Astrocyte of the hippocampus (primary cell): ENCODE measurements at regions not wholly inside any gene's neighbourhood (a gene's known extent, or its start where the extent isn't known, plus 50 kb on each side); places are given as distances from the start of the nearest gene placed in this dataset.

ENCODE experiments used
- DNase-seq: peaks from one replicate; pipeline ENCODE4 v3.0.0; 2011; ENCODE audit warnings: low read depth, low spot score

DNA sequence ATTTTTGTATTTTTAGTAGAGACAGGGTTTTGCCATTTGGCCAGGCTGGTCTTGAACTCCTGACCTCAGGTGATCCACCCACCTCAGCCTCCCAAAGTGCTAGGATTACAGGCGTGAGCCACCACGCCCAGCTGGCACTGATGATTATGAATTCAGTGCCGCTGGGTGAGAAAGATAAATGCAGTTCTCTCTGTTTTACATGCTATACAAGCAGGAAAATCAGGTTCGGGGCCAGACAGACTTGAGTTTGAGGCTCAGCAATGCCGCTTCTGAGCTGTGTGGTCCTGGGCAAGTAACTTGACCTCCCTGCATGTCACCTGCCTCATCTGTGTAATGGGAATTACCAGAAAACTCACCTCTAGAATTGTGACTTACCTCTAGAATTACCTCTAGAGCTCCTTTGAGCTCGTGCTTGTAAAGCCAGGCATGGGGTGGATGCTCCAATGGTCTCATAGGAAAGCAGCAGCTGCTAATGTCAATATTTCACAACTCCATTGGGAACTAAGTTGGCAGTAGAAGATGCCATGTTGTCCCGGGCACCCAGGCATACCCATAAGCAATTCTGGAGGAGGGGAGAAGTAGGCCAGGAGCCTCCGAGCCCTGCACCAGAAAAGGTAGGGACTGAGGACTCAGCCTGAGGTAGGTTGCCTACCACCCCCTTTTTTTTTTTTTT lies 119.8 kb upstream of the SLC25A33 start:
- no peak for DNase-seq

DNA sequence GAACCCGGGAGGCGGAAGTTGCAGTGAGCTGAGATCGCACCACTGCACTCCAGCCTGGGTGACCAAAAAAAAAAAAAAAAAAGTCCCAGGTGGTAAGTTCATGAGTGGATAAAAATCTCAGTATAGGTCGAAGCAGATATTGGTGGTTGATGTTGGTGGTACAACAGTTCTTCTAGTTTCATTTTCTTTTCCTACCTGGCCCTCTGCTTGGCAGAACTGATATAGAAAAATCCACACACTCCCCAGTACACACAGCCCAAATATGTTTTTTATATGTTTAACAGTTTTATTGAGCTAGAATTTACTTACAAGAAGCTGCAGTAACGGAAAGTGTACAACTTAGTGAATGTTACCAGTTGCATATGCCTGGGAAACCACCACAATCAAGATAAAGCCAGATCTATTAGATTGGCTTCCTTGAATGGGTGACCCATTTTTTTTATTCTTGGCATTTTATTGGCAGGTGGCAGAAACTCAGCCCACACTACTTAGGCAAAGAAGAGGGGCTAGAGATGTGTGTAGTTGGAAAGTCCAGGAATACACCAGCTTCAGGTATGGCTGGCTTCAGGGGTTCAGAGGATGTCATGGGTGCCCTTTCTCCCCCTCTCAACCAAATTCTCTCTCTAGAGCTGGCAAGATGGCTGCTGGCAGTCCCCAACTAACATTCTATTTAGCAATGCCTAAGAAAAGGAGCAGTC lies 118.3 kb upstream of the SLC25A33 start:
- no peak for DNase-seq

DNA sequence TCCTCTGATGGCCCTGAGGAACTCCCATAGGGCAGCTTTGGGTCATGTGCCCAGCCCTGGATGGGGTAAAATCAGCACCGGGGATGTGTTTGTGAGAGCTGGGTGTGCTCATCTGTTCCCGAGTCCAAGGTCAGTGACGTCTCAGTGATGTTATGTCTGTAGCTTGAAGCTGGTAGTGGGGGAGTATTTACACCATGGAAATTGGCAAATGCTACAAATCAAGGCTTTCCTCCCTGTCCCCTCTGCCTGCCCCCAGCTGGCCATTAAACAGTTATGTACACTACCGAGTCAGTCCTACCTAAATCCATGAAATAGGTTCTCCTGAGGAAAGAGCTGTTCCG lies 117.8 kb upstream of the SLC25A33 start:
- DNase-seq = no peak

DNA sequence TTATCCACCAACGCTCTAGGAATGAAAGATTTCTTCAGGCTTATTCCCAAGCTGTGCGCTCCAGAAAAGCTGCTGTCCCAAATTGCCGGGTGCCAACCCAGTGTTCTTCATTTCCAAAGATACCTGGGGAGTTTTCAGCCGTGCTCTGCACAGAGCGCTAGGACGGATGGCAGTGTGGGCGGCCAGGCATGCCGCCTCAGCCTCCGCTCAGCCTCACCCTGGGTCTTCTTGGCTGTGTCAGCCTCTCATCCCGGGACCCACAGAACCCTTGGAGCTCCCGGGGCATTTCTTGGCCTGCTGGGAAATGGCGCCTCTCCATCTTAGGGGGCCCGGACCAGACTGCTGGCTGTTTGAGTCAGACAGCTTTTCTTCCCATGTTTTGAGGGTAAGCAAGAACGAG lies 116.9 kb upstream of the SLC25A33 start:
- DNase-seq = no peak

DNA sequence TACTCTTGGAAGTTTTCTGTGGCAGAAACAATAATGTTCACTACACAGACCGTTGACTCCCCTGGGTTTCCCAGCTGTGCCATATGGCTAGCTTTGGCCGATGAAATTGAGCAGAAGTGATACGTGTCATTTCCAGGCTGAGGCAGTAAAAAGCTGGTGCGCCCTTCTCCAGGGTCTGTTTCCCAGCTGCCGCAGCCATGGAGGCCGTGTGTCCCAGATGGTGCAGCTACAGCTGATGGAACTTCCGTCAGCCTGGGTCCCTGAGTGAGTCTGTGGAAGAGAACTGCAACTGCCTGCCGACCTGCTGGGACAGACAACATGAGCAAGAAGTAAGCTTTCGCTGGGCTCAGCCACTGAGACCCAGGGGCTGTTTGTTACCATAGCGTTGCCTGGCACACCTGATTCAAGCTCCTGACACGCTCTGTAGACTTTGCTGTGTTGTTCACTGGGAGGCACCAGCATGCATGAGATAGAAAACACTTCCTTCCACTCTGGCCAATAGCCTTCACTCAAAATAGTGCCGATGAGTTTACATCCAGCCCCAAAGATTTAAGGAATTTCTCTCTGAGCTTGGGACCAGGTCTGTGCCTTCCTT lies 116.3 kb upstream of the SLC25A33 start:
- DNase-seq = no peak

DNA sequence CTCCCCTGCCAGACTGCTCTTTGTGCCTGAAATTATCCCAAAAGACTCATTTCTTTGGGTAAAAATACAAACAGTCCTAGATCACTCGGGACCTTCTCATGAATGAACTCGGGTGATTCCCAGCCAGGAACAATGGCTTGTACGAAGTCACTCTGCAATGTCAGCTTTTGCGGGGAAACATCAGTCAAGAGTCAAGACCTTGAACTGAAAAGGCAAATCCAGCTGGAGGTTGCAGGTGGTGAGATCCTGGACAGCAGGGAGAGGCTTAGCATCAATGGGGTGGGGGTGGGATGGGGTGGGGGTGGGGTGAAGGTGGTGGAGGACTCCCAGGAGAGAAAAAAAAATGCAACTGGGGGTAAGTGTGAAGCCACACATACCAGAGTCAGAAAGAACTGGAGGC lies 115.0 kb upstream of the SLC25A33 start:
- DNase-seq = no peak

DNA sequence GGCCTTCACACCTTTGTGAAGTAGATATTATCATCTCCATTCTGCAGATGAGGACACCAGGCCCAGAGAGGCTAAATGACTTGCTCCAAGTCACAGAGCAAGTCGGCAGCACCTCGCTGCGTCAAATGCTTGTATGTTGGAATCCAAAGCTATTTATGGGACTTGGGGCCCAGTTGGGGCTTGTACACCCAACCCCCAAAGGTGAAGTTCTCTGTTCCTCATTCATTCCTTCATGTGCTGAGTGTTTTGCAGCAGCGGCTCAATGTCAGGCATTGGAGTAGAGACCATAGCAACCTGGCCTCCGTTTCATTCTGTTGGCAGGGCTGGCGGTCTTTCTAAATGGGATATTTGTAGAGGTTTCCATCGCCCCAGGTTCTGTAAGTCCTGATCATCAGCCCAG lies 113.4 kb upstream of the SLC25A33 start:
- DNase-seq = no peak

DNA sequence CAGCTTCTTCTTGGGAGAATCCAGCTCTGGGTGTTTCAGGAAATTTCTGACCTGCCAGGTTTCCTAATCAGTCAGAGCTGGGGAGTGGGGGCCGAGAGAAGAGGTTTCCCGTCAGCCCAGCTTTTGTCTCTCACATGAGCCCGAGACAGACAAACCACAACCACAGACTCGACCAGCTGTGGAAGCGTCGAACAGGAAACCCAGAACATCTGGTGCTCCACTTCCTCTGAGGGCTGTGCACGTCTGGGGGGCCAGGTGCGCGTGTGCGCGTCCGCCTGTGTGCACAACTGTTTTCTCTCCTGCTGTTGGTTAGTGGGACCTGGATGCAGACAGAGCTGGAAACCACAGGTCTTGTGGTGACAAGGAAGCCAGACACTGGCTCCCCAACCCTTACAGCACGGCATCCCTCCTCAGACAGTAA lies 113.0 kb upstream of the SLC25A33 start:
- DNase-seq = no peak

DNA sequence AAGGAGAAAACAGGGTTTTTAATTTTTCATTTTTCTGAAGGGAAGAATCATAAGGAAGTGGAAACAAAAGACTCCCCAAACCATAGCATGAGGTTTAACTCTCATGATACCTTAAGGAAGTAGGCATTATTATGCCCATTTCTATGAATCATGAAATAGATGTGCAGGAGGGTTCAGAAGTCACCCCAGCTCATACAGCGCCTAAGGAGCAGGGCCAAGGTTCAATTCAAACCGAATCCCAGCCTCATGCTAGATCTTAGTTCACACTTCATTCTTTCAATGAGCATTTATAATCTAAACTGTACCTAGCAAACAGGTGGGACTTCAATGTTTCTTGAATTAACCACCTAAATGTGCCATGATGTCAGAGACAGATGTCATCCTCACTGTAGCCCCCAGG lies 111.9 kb upstream of the SLC25A33 start:
- no peak for DNase-seq

DNA sequence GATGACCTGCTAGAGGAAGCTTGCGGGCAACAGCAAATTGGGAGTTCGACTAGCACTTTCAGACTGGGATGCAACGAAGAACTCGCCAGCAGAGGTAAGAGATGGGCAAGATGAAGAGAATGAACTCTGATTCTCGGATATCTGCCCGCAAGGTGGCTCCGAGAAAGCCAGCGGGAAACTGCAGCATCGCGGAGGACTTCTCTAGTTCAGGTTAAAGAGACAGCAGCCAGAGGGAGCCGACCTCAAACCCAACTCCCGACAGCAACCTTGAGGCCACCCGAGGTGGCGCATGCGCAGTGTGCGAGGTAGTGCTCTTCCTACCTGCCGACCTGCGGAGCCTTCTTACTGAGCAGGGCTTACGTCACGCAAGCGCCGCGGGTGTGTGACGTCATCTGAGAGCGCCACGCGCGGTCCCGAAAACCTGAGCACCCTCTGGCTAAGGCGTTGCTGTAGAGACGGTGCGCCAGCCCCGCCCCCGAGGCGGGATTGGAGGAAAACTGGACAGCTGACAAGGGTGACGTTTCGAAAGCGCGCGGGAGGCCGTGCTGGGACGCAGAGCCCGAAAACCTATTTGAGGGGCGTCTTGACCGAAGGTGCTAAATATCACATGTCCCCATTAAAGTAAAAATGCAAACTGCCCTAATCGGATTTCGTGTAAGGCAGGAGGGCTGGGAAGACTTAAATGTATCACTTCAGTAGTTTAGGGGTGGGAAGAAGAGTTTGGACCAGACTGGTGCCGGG lies 110.5 kb upstream of the SLC25A33 start:
- peak; percentile 100 for DNase-seq

DNA sequence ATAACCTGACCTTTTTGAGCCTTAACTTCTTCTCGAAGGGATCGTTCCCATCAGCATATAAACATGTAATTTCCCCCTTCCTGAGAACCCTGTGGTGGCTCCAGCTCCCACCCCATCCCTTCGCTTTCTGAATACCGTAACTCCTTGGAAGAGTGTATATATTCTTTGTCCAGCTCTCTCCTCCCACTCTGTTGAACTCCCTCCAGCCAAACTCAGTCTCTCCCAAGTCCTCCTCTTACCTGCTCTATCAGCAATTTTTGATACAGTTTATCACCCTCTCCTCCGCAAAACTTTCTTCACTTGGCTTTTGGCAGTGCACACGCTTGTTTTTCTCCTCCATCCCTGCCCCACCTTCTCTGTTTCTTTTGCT lies 109.9 kb upstream of the SLC25A33 start:
- no peak for DNase-seq

DNA sequence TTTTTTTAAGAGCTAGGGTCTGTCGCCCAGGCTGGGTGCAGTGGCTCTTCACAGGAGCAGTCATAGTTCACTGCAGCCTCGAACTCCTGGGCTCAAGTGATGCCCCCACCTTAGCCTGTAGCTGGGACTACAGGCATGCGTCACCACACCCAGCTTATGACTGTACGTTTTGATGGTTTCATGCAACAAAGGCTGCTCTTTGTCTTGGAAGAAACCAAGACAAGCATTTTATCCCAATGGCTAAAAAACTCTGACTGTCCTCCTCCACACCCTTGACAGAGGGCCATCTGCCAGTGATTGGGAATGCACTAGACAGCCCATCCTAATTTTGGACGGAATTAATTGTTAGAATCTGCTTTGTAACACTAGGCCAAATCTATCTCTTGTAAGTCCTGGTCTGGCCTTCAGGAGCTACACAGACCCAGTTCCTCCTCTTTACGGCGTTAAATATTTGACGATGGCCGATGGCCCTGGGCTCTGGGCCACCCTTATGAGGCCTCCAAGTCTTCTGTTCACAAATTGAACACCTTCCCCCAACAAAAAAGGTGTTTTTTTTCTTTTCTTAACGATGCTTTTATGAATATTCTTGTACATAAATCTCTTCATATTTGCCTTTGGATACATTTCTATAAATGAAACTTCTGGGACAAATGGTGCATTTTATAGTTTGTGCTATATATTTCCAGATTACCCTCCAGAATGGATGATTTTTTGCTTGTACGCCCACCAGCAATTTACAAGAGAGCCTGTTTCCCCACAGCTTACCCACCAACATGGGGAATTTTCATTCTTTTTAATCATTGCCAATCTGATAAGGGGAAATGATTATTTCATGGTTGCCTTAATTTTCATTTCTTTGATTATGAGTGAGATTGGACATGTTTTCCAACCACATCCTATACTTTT lies 104.8 kb upstream of the SLC25A33 start:
- DNase-seq = no peak

DNA sequence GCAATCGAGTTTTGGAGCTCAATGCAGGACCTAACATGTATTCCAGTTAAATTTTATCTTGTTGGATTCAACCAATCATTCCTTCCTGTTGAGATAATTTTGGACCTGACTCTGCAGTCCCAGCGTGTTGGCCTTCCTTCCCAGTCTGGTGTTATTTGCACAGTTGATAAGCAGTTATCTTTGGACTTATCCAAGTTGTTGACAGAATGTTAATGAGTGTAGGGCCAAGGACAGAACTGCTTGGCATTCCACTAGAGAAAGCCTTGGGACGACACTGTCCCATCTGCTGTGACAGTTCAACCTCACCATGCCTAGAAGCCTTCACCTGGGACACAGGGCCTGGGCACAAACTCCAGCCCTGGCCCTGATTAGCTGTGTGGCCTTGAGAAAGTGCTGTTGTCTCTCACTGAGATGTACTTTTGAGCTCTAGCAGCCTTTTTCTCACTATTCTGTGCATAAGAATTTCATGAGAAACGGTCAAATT lies 104.1 kb upstream of the SLC25A33 start:
- no peak for DNase-seq

DNA sequence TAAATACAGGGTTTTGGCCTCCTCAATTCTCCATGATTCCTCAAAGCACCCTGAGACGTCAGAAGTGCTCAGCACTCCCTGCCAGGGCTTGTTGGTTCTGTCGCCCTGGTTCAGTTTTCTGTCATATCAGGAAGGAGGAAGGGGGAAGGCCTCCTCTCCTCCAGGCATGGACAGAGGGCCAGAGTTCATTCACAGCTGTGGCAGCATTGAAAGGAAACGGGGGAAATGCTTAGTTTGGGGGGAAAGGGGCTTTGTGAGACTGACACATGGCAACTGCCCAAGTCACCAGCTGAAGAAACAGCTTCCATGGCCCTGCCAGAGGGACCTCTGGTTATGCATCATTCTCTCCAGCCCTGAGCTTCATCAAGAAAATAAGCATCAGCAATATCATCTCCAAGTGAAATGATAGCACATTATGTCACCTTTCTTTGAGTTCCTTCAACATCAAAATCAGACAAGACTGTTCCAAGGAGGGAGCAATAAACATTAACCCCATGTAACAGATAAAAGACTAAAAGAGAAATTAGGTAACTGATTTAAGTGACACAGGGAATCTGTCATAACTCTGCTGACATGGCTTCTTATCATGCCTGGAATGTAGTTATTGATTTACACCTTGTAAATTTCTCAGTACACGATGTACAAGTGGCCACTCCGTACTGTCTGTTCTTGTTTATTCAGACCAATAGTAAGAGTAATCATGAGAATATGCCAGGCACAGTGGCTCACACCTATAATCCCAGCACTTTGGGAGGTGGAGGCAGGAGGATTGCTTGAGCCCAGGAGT lies 103.2 kb upstream of the SLC25A33 start:
- no peak for DNase-seq

DNA sequence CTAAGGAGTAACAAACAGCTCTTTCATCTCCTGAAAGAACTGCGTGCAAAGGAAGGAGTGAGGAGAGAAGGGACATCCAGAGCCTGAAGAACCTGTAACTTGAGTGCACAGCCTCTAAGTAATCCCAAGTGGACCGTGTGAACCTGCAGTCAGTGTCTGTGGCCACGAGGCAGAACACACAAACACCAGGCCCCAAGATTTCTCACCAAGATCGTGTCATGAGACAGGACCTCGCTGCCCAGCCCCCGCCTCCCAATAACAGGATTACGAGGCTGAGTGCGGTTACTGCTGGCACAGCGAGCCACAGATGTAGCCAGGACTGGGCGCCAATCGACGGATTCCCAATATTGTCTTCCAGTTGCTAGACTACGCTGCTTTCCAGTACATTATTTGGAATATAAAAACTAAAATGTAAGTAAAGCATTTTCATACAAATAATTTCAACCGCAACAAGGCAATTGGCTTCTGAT lies 101.3 kb upstream of the SLC25A33 start:
- DNase-seq = no peak

DNA sequence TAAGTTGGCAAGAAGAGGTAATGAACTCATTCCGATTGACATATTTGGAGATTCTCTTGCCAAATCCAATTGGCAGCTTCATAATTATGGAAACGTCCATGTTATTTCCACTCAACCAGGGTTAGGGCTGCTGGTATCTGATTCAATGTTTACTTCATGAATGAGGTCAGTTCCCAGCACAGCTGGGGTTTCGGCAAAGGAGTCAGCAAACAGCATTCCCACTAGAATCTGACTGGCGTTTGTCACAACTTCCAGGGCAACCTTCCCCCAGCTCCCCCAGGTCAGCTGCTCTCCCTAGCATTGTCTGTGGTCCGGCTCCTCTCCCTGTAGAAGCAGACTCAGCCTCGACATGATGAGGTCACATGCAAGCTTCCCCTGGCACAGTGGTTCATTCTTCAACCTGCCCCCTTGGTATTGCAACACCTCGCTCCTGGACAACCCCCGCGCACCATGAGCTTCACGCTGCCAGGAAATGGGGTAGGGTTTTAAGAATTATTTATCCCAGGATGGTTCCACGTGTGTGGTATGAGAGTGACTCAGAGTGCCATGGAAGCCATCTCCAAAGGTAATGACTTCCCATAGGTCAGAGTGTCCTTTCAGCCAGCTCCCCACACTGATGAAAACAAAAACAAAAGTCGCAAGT lies 100.7 kb upstream of the SLC25A33 start:
- peak; percentile 64 for DNase-seq

DNA sequence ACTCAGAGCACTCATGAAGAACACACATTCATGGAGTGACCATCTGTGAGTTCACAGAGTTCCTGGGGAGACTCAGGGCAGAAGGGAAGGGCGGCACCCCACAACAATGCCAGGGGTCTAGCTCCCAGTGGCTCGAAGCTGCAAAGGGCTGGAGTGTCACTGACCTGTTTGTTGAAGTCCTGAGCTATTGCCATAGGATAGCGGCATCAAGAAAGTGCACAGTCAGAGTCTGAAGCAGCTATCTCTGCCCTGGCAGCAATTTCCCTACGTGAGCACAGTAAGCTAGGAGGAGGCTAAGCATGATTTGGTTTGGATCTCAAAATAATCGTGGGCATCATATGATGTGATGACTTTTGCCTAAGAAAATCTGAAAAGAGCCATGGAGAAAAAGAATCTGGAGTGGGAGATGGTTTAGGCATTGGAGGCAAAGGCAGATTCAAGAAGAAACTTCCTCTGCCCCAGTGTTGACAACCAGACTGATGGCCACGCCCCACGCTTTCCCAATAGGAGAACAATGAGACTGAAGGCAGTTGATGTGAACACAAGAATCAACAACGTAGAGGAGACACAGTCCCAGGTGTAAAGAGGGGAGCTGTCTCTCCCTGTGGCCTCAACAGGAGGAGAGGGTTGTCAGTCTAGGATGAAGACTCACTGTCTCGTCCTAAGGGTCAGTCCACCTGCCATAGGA lies 100.0 kb upstream of the SLC25A33 start:
- no peak for DNase-seq

DNA sequence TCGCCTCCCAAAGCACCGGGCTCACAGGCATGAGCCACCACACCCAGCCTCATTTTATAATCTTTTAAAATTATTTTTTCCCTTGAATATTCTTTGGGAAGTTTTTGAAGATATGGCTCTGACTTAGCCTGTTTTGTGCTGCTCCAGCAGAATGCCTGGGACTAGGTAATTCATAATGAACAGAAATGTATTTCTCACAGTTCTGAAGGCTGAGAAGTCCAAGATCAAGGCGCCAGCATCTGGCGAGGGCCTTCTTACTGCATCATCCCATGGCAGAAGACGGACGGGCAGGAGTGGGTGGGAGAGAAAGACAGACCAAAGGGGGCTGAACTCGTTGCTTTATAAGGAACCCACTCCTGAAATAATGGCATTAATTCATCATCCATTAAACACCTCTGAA lies 99.0 kb upstream of the SLC25A33 start:
- DNase-seq = no peak

DNA sequence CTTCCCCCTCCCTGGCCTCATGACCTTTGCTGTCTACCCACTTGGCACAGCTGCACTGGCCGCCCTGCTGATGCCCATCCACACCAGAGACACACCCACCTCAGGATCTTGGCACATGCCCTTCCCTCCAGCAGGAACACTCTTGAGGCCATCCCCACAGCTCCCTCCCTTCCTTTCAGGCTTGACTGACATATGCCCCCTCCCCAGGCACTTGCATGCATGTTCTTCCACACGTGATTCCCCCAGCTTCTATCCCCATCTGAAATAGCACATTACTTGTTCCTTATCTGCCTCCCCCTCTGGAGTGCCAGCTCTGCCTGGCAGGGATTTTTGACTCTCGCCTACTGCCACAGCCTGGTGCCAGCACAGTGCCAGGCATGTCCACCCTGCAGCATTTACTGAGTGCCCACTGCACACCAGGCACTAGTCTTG lies 98.5 kb upstream of the SLC25A33 start:
- DNase-seq = no peak
